Neural cell (in vitro differentiated cells): ENCODE measurements at regions not wholly inside any gene's neighbourhood (a gene's known extent, or its start where the extent isn't known, plus 50 kb on each side); places are given as distances from the start of the nearest gene placed in this dataset.

Experiments
- H2AFZ ChIP-seq: fragments of 200-600, 300-800 bp; sonication (generic), shearing (Covaris generic); 2 replicates; pipeline ENCODE4 v1.6.0; 2014; ENCODE audit warnings: low read depth, mild to moderate bottlenecking, antibody characterized with exemption, low read length, moderate library complexity
- H3F3A ChIP-seq: fragments of 200-600 bp; shearing (Covaris generic); 2 replicates; pipeline ENCODE4 v1.6.1; 2016; ENCODE audit warnings: mild to moderate bottlenecking, moderate library complexity, mixed read lengths, antibody characterized with exemption, low read length; ENCODE audit not compliant: insufficient read depth, poor library complexity, severe bottlenecking
- H3K27ac ChIP-seq: fragments of 200-600, 300-800 bp; sonication (generic), shearing (Covaris generic); 2 replicates; pipeline ENCODE4 v1.5.1; 2014; ENCODE audit warnings: mild to moderate bottlenecking, low read length, moderate library complexity
- H3K27me3 ChIP-seq: fragments of 300-800, 200-600 bp; sonication (generic), shearing (Covaris generic); 2 replicates; pipeline ENCODE4 v1.6.0; 2014; ENCODE audit warnings: mild to moderate bottlenecking, low read depth, low read length, moderate library complexity; ENCODE audit not compliant: insufficient read depth
- H3K36me3 ChIP-seq: fragments of 300-800, 200-600 bp; sonication (generic), shearing (Covaris generic); 2 replicates; pipeline ENCODE4 v1.5.1; 2014; ENCODE audit warnings: mild to moderate bottlenecking, antibody characterized with exemption, low read length, moderate library complexity; ENCODE audit not compliant: insufficient read depth
- H3K4me2 ChIP-seq: fragments of 300-800, 200-600 bp; sonication (generic), shearing (Covaris generic); 2 replicates; pipeline ENCODE4 v1.6.0; 2014; ENCODE audit warnings: mild to moderate bottlenecking, low read length
- H3K4me3 ChIP-seq: fragments of 300-800, 200-600 bp; sonication (generic), shearing (Covaris generic); 2 replicates; pipeline ENCODE4 v1.5.1; 2014; ENCODE audit warnings: mild to moderate bottlenecking, low read length, moderate library complexity
- H3K79me2 ChIP-seq: fragments of 200-600 bp; shearing (Covaris generic); replicated peaks from 2 replicates; pipeline ENCODE4 v1.6.0; 2014; ENCODE audit warnings: mild to moderate bottlenecking, low read length, moderate library complexity; ENCODE audit not compliant: insufficient read depth
- H3K9ac ChIP-seq: fragments of 300-800, 200-600 bp; sonication (generic), shearing (Covaris generic); 2 replicates; pipeline ENCODE4 v1.6.1; 2016; ENCODE audit warnings: mild to moderate bottlenecking, low read length, mixed read lengths
- H3K9me2 ChIP-seq: fragments of 200-600 bp; shearing (Covaris generic); 2 replicates; pipeline ENCODE4 v1.6.1; 2016; ENCODE audit warnings: mild to moderate bottlenecking, low read length, mixed read lengths; ENCODE audit not compliant: insufficient read depth
- H3K9me3 ChIP-seq: fragments of 200-600, 300-800 bp; sonication (generic), shearing (Covaris generic); 2 replicates; pipeline ENCODE4 v1.6.1; 2016; ENCODE audit warnings: mild to moderate bottlenecking, mixed run types, low read length, moderate library complexity, mixed read lengths
- H4K20me1 ChIP-seq: fragments of 200-600 bp; shearing (Covaris generic); 2 replicates; pipeline ENCODE4 v1.6.1; 2016; ENCODE audit warnings: mild to moderate bottlenecking, mixed run types; ENCODE audit not compliant: insufficient read depth
- EP300 ChIP-seq: fragments of 450-650 bp; conservative IDR thresholded peaks from 2 replicates; pipeline ENCODE4 v1.6.1; 2014; ENCODE audit warnings: antibody characterized with exemption, mild to moderate bottlenecking, moderate library complexity; ENCODE audit not compliant: poor library complexity, severe bottlenecking
- EZH2 ChIP-seq: fragments of 200-600, 300-800 bp; shearing (Covaris generic), sonication (generic); IDR thresholded peaks from 2 replicates; pipeline ENCODE4 v1.6.1; 2014; ENCODE audit warnings: antibody characterized with exemption, low read length, borderline replicate concordance, mild to moderate bottlenecking; ENCODE audit not compliant: insufficient read depth, poor library complexity, severe bottlenecking
- MXI1 ChIP-seq: fragments of 450-650 bp; conservative IDR thresholded peaks from 2 replicates; pipeline ENCODE4 v1.6.1; 2014; ENCODE audit warnings: antibody characterized with exemption, mild to moderate bottlenecking; ENCODE audit not compliant: poor library complexity, severe bottlenecking
- POLR2AphosphoS5 ChIP-seq: IDR thresholded peaks from 2 replicates; pipeline ENCODE4 v1.6.1; 2012
- RAD21 ChIP-seq: fragments of 450-650 bp; conservative IDR thresholded peaks from 2 replicates; pipeline ENCODE4 v1.6.1; 2014; ENCODE audit warnings: antibody characterized with exemption, mild to moderate bottlenecking, moderate library complexity
- REST ChIP-seq: IDR thresholded peaks from 2 replicates; pipeline ENCODE4 v1.6.1; 2012; ENCODE audit warnings: borderline replicate concordance
- SMC3 ChIP-seq: fragments of 450-650 bp; conservative IDR thresholded peaks from 2 replicates; pipeline ENCODE4 v1.6.1; 2014; ENCODE audit warnings: antibody characterized with exemption, mild to moderate bottlenecking, moderate library complexity; ENCODE audit not compliant: poor library complexity
- TAF1 ChIP-seq: IDR thresholded peaks from 2 replicates; pipeline ENCODE4 v1.6.1; 2012; ENCODE audit warnings: low read depth
- TF ChIP-seq, protein P1 (sequence below): fragments of 450-650 bp; IDR thresholded peaks from 2 replicates; pipeline ENCODE4 v1.5.1; 2014; ENCODE audit warnings: antibody characterized with exemption, mild to moderate bottlenecking, moderate library complexity; ENCODE audit not compliant: poor library complexity, severe bottlenecking

DNA sequence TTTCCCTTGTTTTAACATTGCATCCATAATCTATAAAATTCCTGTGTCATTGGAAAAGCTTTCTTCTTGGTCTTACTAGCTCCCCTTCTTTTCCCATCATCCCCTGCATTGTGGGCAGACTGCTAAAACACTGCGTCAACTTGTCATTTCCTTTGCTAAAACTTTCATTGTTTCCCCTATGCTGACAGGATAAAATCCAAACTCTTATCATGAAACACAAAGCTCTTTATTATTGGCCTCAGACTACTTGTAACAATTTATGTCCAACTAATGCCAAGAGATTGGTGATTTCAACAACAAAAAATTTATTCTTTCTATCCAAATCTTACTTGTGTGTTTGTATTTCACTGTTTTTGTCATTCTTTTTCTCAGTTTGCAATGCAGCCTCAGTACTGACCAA is 339.1 kb downstream of the HGF start:
- no peaks in the 10 kb centered on the region for H4K20me1 ChIP-seq
- H3K9me2 ChIP-seq, result no peaks in the 10 kb centered on the region
- H3K79me2 ChIP-seq, result no peaks in the 10 kb centered on the region
- TF ChIP-seq REST, result no peak
- TF ChIP-seq, protein P1, sequence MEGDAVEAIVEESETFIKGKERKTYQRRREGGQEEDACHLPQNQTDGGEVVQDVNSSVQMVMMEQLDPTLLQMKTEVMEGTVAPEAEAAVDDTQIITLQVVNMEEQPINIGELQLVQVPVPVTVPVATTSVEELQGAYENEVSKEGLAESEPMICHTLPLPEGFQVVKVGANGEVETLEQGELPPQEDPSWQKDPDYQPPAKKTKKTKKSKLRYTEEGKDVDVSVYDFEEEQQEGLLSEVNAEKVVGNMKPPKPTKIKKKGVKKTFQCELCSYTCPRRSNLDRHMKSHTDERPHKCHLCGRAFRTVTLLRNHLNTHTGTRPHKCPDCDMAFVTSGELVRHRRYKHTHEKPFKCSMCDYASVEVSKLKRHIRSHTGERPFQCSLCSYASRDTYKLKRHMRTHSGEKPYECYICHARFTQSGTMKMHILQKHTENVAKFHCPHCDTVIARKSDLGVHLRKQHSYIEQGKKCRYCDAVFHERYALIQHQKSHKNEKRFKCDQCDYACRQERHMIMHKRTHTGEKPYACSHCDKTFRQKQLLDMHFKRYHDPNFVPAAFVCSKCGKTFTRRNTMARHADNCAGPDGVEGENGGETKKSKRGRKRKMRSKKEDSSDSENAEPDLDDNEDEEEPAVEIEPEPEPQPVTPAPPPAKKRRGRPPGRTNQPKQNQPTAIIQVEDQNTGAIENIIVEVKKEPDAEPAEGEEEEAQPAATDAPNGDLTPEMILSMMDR, result no peak
- no peak for TF ChIP-seq EP300
- TF ChIP-seq EZH2, result no peak
- TF ChIP-seq MXI1, result no peak
- no peak for TF ChIP-seq SMC3
- no peak for TF ChIP-seq RAD21
- no peak for TF ChIP-seq TAF1
- TF ChIP-seq POLR2AphosphoS5, result no peak
- no peak overlapping the region for H3K4me2 ChIP-seq
- H3K27me3 ChIP-seq, result no peaks in the 10 kb centered on the region
- H3K36me3 ChIP-seq, result no peaks in the 10 kb centered on the region
- H3K9me3 ChIP-seq, result no peaks in the 10 kb centered on the region
- H3K9ac ChIP-seq, result no peak overlapping the region
- H3K27ac ChIP-seq, result no peak overlapping the region
- H2AFZ ChIP-seq, result no peak overlapping the region
- H3F3A ChIP-seq, result no peaks in the 10 kb centered on the region
- H3K4me3 ChIP-seq, result no peak overlapping the region

GRCh38 chr7:81430150-81430549 is 339.7 kb downstream of the HGF start:
- no peaks in the 10 kb centered on the region for H3K9me2 ChIP-seq
- H2AFZ ChIP-seq, result no peak overlapping the region
- no peaks in the 10 kb centered on the region for H3K36me3 ChIP-seq
- H3K4me2 ChIP-seq, result no peak overlapping the region
- no peaks in the 10 kb centered on the region for H4K20me1 ChIP-seq
- H3K79me2 ChIP-seq, result no peaks in the 10 kb centered on the region
- no peak overlapping the region for H3K9ac ChIP-seq
- no peaks in the 10 kb centered on the region for H3K9me3 ChIP-seq
- H3F3A ChIP-seq, result no peaks in the 10 kb centered on the region
- H3K27me3 ChIP-seq, result no peaks in the 10 kb centered on the region
- TF ChIP-seq MXI1 (no peak), TAF1 (no peak), EP300 (no peak), REST (no peak), EZH2 (no peak), POLR2AphosphoS5 (no peak)
- TF ChIP-seq, protein P1, result no peak
- no peak overlapping the region for H3K4me3 ChIP-seq
- no peak overlapping the region for H3K27ac ChIP-seq
